ENCODE measurements at regions not wholly inside any gene's neighbourhood (a gene's known extent, or its start where the extent isn't known, plus 50 kb on each side); places are given as distances from the start of the nearest gene placed in this dataset.

DNA sequence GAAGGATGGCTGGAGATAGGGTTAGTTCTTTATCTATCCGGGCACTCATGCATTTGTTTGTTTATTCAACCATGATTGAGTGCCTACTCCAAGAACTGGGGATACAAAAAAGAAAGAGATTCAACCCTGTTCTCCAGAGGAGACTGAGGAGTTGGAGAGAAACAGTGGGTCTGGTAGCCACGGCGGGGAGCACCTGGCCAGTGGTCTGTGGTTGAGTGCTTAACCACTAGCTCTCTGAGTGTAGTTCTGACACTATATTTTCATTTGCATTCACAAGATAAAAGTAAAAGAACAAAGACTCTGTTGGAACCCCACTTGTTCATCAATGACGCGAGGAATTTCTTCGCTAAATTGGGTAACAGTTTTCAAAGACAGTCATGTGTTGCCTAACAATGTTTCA is 295.5 kb upstream of the MSX2 start:
- TF ChIP-seq, protein P1, sequence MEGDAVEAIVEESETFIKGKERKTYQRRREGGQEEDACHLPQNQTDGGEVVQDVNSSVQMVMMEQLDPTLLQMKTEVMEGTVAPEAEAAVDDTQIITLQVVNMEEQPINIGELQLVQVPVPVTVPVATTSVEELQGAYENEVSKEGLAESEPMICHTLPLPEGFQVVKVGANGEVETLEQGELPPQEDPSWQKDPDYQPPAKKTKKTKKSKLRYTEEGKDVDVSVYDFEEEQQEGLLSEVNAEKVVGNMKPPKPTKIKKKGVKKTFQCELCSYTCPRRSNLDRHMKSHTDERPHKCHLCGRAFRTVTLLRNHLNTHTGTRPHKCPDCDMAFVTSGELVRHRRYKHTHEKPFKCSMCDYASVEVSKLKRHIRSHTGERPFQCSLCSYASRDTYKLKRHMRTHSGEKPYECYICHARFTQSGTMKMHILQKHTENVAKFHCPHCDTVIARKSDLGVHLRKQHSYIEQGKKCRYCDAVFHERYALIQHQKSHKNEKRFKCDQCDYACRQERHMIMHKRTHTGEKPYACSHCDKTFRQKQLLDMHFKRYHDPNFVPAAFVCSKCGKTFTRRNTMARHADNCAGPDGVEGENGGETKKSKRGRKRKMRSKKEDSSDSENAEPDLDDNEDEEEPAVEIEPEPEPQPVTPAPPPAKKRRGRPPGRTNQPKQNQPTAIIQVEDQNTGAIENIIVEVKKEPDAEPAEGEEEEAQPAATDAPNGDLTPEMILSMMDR (IDR thresholded peaks at IDR 0.05; ENCODE audit: extremely low read depth, insufficient read depth, missing control alignments) = no peak
- DNase-seq (ENCODE audit: low spot score) = no peak
- in situ Hi-C loops (cut with MboI; ENCODE audit: low pct_unique_long_range_greater_than_20kb, low sequenced_read_pairs, unreplicated experiment) = no loop called here

- TF ChIP-seq, protein P1 (IDR thresholded peaks at IDR 0.05; ENCODE audit: extremely low read depth, insufficient read depth, missing control alignments) = no peak
- DNase-seq (ENCODE audit: low spot score) = no peak
These were observed 293.4 kb upstream of the MSX2 start for GRCh38 chr5:174430940-174431339.

GRCh38 chr5:174431504-174431903 is 292.9 kb upstream of the MSX2 start:
- TF ChIP-seq, protein P1 (IDR thresholded peaks at IDR 0.05; ENCODE audit: extremely low read depth, insufficient read depth, missing control alignments) = no peak
- no peak for DNase-seq (ENCODE audit: low spot score)
- in situ Hi-C loops (cut with MboI; ENCODE audit: low pct_unique_long_range_greater_than_20kb, low sequenced_read_pairs, unreplicated experiment) = no loop called here

More at GRCh38 chr5:174430940-174431339, 293.4 kb upstream of the MSX2 start:
- in situ Hi-C loops (cut with MboI; ENCODE audit: low pct_unique_long_range_greater_than_20kb, low sequenced_read_pairs, unreplicated experiment) = no loop called here

DNA sequence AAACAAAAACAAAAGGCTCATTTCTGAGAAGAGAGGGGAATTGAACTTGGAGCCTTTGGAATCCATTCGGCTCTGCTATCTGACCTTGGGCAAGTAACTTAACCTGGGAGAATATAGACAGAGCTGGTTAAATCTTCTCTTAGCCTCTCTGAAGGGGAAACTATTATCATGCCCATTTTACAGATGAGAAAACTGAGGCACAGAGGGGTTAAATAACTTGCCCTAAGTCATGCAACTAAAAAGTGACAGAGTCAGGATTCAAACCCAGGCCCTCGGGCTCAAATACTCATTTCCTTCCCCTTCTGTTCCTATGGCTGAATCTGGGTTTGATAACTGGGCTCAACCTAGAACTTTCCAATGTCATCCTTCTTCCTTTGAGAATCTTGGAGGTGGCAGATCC is 291.3 kb upstream of the MSX2 start:
- in situ Hi-C loops (cut with MboI; ENCODE audit: low pct_unique_long_range_greater_than_20kb, low sequenced_read_pairs, unreplicated experiment) = no loop called here
- TF ChIP-seq, protein P1 (IDR thresholded peaks at IDR 0.05; ENCODE audit: extremely low read depth, insufficient read depth, missing control alignments) = no peak
- DNase-seq (ENCODE audit: low spot score) = no peak

DNA sequence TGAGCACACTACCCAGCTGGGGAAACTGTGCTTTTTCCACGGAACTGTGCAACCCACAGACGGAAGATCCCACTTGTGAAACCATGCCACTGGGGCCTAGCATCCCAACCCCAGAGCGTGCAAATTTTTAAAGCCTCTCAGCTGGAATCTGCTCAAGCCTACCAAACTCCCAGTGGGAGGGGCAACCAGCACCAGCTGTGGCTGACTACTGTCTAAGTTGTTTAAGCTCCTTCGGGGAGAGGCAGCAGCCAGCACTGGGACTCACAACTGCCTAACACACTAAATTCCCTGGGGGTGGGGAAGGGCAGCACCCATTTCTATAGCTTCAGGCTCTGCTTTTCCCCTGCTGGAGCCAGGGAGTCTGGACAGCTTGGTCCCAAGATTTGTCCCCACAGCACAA is 287.6 kb upstream of the MSX2 start:
- DNase-seq (ENCODE audit: low spot score) = no peak
- in situ Hi-C loops (cut with MboI; ENCODE audit: low pct_unique_long_range_greater_than_20kb, low sequenced_read_pairs, unreplicated experiment) = no loop called here
- TF ChIP-seq, protein P1 (IDR thresholded peaks at IDR 0.05; ENCODE audit: extremely low read depth, insufficient read depth, missing control alignments) = no peak

GRCh38 chr5:174444479-174445188 is 279.7 kb upstream of the MSX2 start:
- DNase-seq (ENCODE audit: low spot score) = no peak
- TF ChIP-seq, protein P1 (IDR thresholded peaks at IDR 0.05; ENCODE audit: extremely low read depth, insufficient read depth, missing control alignments) = no peak
- in situ Hi-C loops (cut with MboI; ENCODE audit: low pct_unique_long_range_greater_than_20kb, low sequenced_read_pairs, unreplicated experiment) = no loop called here
